ENCODE measurements at regions not wholly inside any gene's neighbourhood (a gene's known extent, or its start where the extent isn't known, plus 50 kb on each side); places are given as distances from the start of the nearest gene placed in this dataset.

- TF ChIP-seq POLR2A (IDR thresholded peaks at IDR 0.05; ENCODE audit: extremely low read depth, insufficient read length) (no peak), MAX (IDR thresholded peaks at IDR 0.05; ENCODE audit: low read depth, low read length) (no peak), CTCF (IDR thresholded peaks at IDR 0.05; ENCODE audit: low read depth, low read length) (no peak)
These were observed 202.6 kb downstream of the UACA start for GRCh38 chr15:70560617-70561328.
